Chondrocyte (in vitro differentiated cells): ENCODE measurements at regions not wholly inside any gene's neighbourhood (a gene's known extent, or its start where the extent isn't known, plus 50 kb on each side); places are given as distances from the start of the nearest gene placed in this dataset.
A peak's percentile ranks its signal among the peaks of the same experiment; 100 is the strongest.

Experiments
- DNase-seq: peaks from one replicate; pipeline ENCODE4 v3.0.0; 2021; ENCODE audit warnings: mixed read lengths, low spot score
- H3K27ac Mint-ChIP-seq: one replicate; pipeline ENCODE4 v1.8.0; 2021; ENCODE audit warnings: mild to moderate bottlenecking, moderate library complexity, mixed read lengths; ENCODE audit not compliant: unreplicated experiment
- H3K27me3 Mint-ChIP-seq: 2 replicates; pipeline ENCODE4 v1.8.0; 2021; ENCODE audit warnings: low read depth, mixed read lengths
- H3K36me3 Mint-ChIP-seq: 2 replicates; pipeline ENCODE4 v1.8.0; 2021; ENCODE audit warnings: low read depth, mixed read lengths
- H3K4me1 Mint-ChIP-seq: 2 replicates; pipeline ENCODE4 v1.8.0; 2021; ENCODE audit warnings: low read depth, mild to moderate bottlenecking, mixed read lengths
- H3K4me3 Mint-ChIP-seq: one replicate; pipeline ENCODE4 v1.8.0; 2021; ENCODE audit warnings: mild to moderate bottlenecking, moderate library complexity, mixed read lengths; ENCODE audit not compliant: unreplicated experiment
- H3K9me3 Mint-ChIP-seq: 2 replicates; pipeline ENCODE4 v1.8.0; 2021; ENCODE audit warnings: low read depth, mixed read lengths
- TF ChIP-seq, protein P1 (sequence below): fragments of 200-600 bp; sonication (generic); IDR thresholded peaks from 2 replicates; pipeline ENCODE4 v1.5.0; 2021; ENCODE audit warnings: antibody characterized with exemption, mild to moderate bottlenecking, moderate library complexity

GRCh38 chr4:154039435-154040343 lies 250.8 kb upstream of the SFRP2 start:
- no peak overlapping the region for H3K4me3 Mint-ChIP-seq
- TF ChIP-seq, protein P1, sequence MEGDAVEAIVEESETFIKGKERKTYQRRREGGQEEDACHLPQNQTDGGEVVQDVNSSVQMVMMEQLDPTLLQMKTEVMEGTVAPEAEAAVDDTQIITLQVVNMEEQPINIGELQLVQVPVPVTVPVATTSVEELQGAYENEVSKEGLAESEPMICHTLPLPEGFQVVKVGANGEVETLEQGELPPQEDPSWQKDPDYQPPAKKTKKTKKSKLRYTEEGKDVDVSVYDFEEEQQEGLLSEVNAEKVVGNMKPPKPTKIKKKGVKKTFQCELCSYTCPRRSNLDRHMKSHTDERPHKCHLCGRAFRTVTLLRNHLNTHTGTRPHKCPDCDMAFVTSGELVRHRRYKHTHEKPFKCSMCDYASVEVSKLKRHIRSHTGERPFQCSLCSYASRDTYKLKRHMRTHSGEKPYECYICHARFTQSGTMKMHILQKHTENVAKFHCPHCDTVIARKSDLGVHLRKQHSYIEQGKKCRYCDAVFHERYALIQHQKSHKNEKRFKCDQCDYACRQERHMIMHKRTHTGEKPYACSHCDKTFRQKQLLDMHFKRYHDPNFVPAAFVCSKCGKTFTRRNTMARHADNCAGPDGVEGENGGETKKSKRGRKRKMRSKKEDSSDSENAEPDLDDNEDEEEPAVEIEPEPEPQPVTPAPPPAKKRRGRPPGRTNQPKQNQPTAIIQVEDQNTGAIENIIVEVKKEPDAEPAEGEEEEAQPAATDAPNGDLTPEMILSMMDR = no peak
- peaks cover 68% of the 10 kb centered on the region for H3K4me1 Mint-ChIP-seq
- peaks cover 4% of the 10 kb centered on the region for H3K36me3 Mint-ChIP-seq
- no peak for DNase-seq
- no peak overlapping the region for H3K27ac Mint-ChIP-seq
- H3K27me3 Mint-ChIP-seq = no peaks in the 10 kb centered on the region
- H3K9me3 Mint-ChIP-seq = no peaks in the 10 kb centered on the region

- TF ChIP-seq, protein P1 = no peak
- no peak overlapping the region for H3K4me3 Mint-ChIP-seq
- no peak overlapping the region for H3K27ac Mint-ChIP-seq
- no peak for DNase-seq
- peaks cover 8% of the 10 kb centered on the region for H3K9me3 Mint-ChIP-seq
- peaks cover 3% of the 10 kb centered on the region for H3K36me3 Mint-ChIP-seq
- no peaks in the 10 kb centered on the region for H3K27me3 Mint-ChIP-seq
- H3K4me1 Mint-ChIP-seq = peaks cover 64% of the 10 kb centered on the region
These were observed 248.0 kb upstream of the SFRP2 start for GRCh38 chr4:154036856-154037255.

DNA sequence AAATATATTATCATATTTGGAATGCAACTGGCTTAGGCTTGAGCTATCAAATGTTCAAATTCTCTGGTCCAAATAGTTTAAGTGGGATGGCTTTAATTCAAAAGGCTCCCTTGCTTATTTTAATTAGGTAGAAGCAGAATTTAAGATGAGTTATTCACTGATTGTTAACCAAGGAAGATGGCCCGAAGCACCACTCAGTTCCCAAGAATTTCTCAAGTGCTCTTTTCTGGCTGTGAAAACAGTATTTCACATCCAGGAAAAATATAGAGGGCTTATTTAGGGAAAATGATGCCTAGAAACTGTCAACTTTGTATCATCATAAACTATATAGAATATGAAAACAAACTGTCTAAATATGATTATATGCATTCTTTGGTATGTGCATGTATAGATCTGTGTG lies 246.5 kb upstream of the SFRP2 start:
- H3K27ac Mint-ChIP-seq = peak overlapping the region; percentile 60

DNA sequence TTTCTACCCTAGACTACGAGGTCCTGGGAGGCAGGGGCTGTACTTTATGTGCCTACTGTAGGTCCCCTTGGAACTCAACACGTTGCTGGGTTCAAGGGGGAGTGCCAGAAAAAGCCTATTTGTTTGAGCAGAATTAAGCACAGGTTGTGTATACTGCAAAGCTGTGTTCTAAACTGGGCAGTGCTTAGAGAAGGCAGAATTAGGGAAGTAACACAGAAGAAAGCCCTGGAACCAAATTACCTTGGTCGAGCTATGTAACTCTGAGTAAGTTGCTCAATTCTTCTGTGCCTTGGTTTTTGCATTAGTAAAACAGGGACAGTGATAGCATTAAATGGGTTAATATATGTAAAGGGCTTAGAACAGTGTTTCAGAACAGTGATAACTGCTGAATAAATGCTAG lies 245.0 kb upstream of the SFRP2 start:
- TF ChIP-seq, protein P1 = no peak
- Mint-ChIP-seq H3K27ac (no peak overlapping the region), H3K9me3 (peaks cover 8% of the 10 kb centered on the region)

More for the DNA sequence above, 246.5 kb upstream of the SFRP2 start:
- TF ChIP-seq, protein P1 = no peak
- Mint-ChIP-seq H3K4me3 (no peak overlapping the region), H3K36me3 (peaks cover 4% of the 10 kb centered on the region), H3K9me3 (peaks cover 8% of the 10 kb centered on the region), H3K27me3 (no peaks in the 10 kb centered on the region), H3K4me1 (peaks cover 59% of the 10 kb centered on the region)
- no peak for DNase-seq

GRCh38 chr4:154032914-154033313 lies 244.0 kb upstream of the SFRP2 start:
- TF ChIP-seq, protein P1 = no peak
- no peak for DNase-seq
- no peaks in the 10 kb centered on the region for H3K27me3 Mint-ChIP-seq
- H3K4me1 Mint-ChIP-seq = peaks cover 40% of the 10 kb centered on the region
- H3K36me3 Mint-ChIP-seq = peaks cover 5% of the 10 kb centered on the region
- H3K4me3 Mint-ChIP-seq = no peak overlapping the region
- H3K27ac Mint-ChIP-seq = no peak overlapping the region
- H3K9me3 Mint-ChIP-seq = peaks cover 8% of the 10 kb centered on the region

More for the DNA sequence above, 245.0 kb upstream of the SFRP2 start:
- H3K4me1 Mint-ChIP-seq = peaks cover 46% of the 10 kb centered on the region
- H3K27me3 Mint-ChIP-seq = no peaks in the 10 kb centered on the region
- DNase-seq = no peak
- H3K4me3 Mint-ChIP-seq = no peak overlapping the region
- peaks cover 4% of the 10 kb centered on the region for H3K36me3 Mint-ChIP-seq
